B cell (primary cell): ENCODE measurements at regions not wholly inside any gene's neighbourhood (a gene's known extent, or its start where the extent isn't known, plus 50 kb on each side); places are given as distances from the start of the nearest gene placed in this dataset.

Source experiments
- ATAC-seq: fragments of 200-7000 bp; cut with Tn5 transposase; one replicate; pipeline ENCODE4 v1.10.0; 2021; ENCODE audit warnings: low read depth, mild to moderate bottlenecking, moderate number of reproducible peaks, moderate library complexity
- CTCF ChIA-PET: fragments of 350-600 bp; sonication (Branson Sonifier 250); formaldehyde crosslinking; loops from one replicate; lab custom pipeline; 2021; ENCODE audit warnings: antibody characterized with exemption, inconsistent platforms; lab: Charles Lee
- POLR2A ChIA-PET: fragments of 350-600 bp; sonication (Branson Sonifier 250); formaldehyde crosslinking; loops from one replicate; lab custom pipeline; 2021; ENCODE audit warnings: antibody characterized with exemption; lab: Charles Lee
- DNase-seq: peaks from one replicate; pipeline ENCODE4 v3.0.0; 2013
- H2AFZ ChIP-seq: 2 replicates; pipeline ENCODE4 v1.6.1; 2012; ENCODE audit warnings: mild to moderate bottlenecking, low read depth, low read length; ENCODE audit not compliant: insufficient read depth, poor library complexity, severe bottlenecking
- H3K27ac ChIP-seq, 2 donors: 1 replicate in 1 of 2; 2 replicates in 1 of 2; pipeline ENCODE4 v1.5.1; 2012 to 2013; ENCODE audit warnings: low read length in 2 of 2, mild to moderate bottlenecking in 2 of 2, moderate library complexity in 1 of 2
- H3K27me3 ChIP-seq, 4 experiments: fragments of 200-600 bp in 1 of 4; sonication (generic) in 1 of 4; replicated peaks in 1 of 4; 1 replicate in 2 of 4; 2 replicates in 2 of 4; pipeline versions ENCODE4 v1.6.1 to v1.7.0; 2013 to 2016; ENCODE audit warnings: low read length in 3 of 4, mild to moderate bottlenecking in 2 of 4, mixed read lengths in 1 of 4, moderate library complexity in 1 of 4; ENCODE audit not compliant: insufficient read depth in 4 of 4, control insufficient read depth in 3 of 4; ENCODE audit errors: control extremely low read depth in 1 of 4
- H3K36me3 ChIP-seq, 2 experiments: replicated peaks in 1 of 2; 1 replicate in 1 of 2; 2 replicates in 1 of 2; pipeline versions ENCODE4 v1.6.1 to v1.7.1; 2013; ENCODE audit warnings: low read length in 1 of 2; ENCODE audit not compliant: insufficient read depth in 2 of 2, control insufficient read depth in 1 of 2; ENCODE audit errors: control extremely low read depth in 1 of 2, extremely low read depth in 1 of 2
- H3K4me1 ChIP-seq, 2 donors: fragments of 200-600 bp in 1 of 2; sonication (generic) in 1 of 2; 1 replicate in 1 of 2; 2 replicates in 1 of 2; pipeline versions ENCODE4 v1.5.1 to v1.6.1; 2013 to 2017; ENCODE audit warnings: low read length in 2 of 2; ENCODE audit not compliant: control insufficient read depth in 2 of 2, insufficient read depth in 2 of 2
- H3K4me2 ChIP-seq: replicated peaks from 2 replicates; pipeline ENCODE3; 2012; ENCODE audit warnings: mild to moderate bottlenecking, low read depth, low read length; ENCODE audit not compliant: poor library complexity, severe bottlenecking
- H3K4me3 ChIP-seq, 5 experiments: fragments of 200-600 bp in 1 of 5; sonication (generic) in 1 of 5; 1 replicate in 3 of 5; 2 replicates in 2 of 5; pipeline versions ENCODE4 v1.5.1 to v1.7.0; 2011 to 2016; ENCODE audit warnings: low read length in 4 of 5, mild to moderate bottlenecking in 4 of 5, low read depth in 2 of 5, control low read depth in 1 of 5, moderate library complexity in 1 of 5; ENCODE audit not compliant: insufficient read depth in 1 of 5; ENCODE audit errors: control extremely low read depth in 1 of 5, extremely low read depth in 1 of 5
- H3K79me2 ChIP-seq: fragments of 200-600 bp; sonication (generic); one replicate; pipeline ENCODE4 v1.6.0; 2016; ENCODE audit warnings: low read length; ENCODE audit not compliant: control insufficient read depth, insufficient read depth
- H3K9ac ChIP-seq: fragments of 200-600 bp; sonication (generic); 2 replicates; pipeline ENCODE4 v1.6.1; 2017; ENCODE audit warnings: mild to moderate bottlenecking, low read length, moderate library complexity
- H3K9me3 ChIP-seq, 3 donors: one replicate each; pipeline versions ENCODE4 v1.6.1 to v1.7.1; 2013; ENCODE audit warnings: low read length in 2 of 3; ENCODE audit not compliant: control insufficient read depth in 2 of 3, insufficient read depth in 1 of 3; ENCODE audit errors: control extremely low read depth in 1 of 3
- H4K20me1 ChIP-seq: 2 replicates; pipeline ENCODE4 v1.6.0; 2012; ENCODE audit warnings: mild to moderate bottlenecking, low read length; ENCODE audit not compliant: insufficient read depth, control insufficient read depth, poor library complexity, severe bottlenecking
- H3K27ac Mint-ChIP-seq: one replicate; pipeline ENCODE4 v1.8.0; 2021; ENCODE audit warnings: mixed read lengths
- H3K27me3 Mint-ChIP-seq: one replicate; pipeline ENCODE4 v1.8.0; 2021; ENCODE audit warnings: mixed read lengths
- H3K4me1 Mint-ChIP-seq: one replicate; pipeline ENCODE4 v1.8.0; 2021; ENCODE audit warnings: mixed read lengths
- H3K4me3 Mint-ChIP-seq: one replicate; pipeline ENCODE4 v1.8.0; 2021; ENCODE audit warnings: mixed read lengths
- H3K9me3 Mint-ChIP-seq: one replicate; pipeline ENCODE4 v1.8.0; 2022; ENCODE audit warnings: mixed read lengths; ENCODE audit not compliant: insufficient read depth
- EZH2 ChIP-seq: IDR thresholded peaks from 2 replicates; pipeline ENCODE4 v1.6.1; 2012; ENCODE audit warnings: borderline replicate concordance, low read depth, mild to moderate bottlenecking, moderate library complexity, low read length; ENCODE audit not compliant: insufficient read depth, poor library complexity, severe bottlenecking
- WGBS: methylation state at CpG from one replicate; pipeline ENCODE4 v1.1.5; 2013; ENCODE audit warnings: missing lambda C conversion rate; ENCODE audit not compliant: insufficient coverage; 5-methylcytosine and 5-hydroxymethylcytosine counted together
- intact Hi-C: fragments of 100-400 bp; cut with micrococcal nuclease; formaldehyde crosslinking; loops from one replicate; pipeline ENCODE4 v1.10.0; 2022
- TF ChIP-seq, protein P1 (sequence below): fragments of 200-600 bp; IDR thresholded peaks from one replicate; pipeline ENCODE4 v1.8.0; 2022; ENCODE audit warnings: antibody characterized with exemption, mild to moderate bottlenecking

DNA sequence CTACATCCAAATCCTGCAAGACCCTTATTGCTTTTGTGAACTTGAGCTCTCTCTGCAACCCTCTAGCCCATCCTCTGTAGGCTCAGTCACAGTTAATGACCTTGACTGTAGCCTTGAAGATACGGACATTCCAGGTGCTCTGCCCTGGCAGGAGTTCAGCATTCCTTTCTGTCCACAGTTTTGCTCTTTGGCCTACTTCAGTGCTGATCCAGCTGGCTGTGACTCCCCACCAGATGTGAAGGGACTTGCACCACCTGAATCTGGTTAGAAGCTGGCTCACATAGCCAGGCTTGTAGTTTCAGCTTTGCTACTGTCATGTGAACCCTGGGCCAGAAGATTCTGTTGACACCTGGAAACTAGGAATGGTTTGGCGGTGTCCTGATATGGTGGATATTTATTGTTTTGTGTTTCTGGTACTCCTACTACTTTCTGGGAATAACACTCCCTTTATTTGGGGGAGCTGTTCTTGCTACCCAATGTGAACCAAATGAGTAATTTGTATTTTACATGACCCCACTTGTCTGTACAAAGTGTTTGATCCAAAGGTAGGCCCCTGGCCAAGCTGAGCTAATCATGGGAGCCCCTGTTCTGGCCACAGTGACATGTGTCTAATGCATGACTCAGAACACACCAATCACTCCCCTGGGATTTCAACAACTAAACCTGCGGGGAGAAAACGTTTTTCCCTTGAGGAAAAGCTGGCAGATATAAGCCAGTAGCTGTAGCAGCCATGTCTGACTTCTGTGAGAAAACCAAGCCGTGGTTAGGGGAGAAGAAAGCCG, 73.4 kb downstream of the CDCA7 start:
- Mint-ChIP-seq H3K27me3 (peaks cover 34% of the 10 kb centered on the region), H3K4me1 (peaks cover 6% of the 10 kb centered on the region), H3K27ac (no peak overlapping the region), H3K9me3 (no peaks in the 10 kb centered on the region), H3K4me3 (no peak overlapping the region)
- ChIA-PET POLR2A (no interaction called here), CTCF (no interaction called here)
- ATAC-seq (no peak), DNase-seq (no peak)
- Histone ChIP-seq H3K36me3 (no peaks in the 10 kb centered on the region), H3K9ac (no peak overlapping the region), H4K20me1 (no peaks in the 10 kb centered on the region), H3K4me1 (peaks cover 0 to 5% of the 10 kb centered on the region in 2 donors), H3K27me3 (peaks cover 0 to 4% (median 2%) of the 10 kb centered on the region in 4 experiments), H3K4me3 (no peak overlapping the region), H3K79me2 (no peaks in the 10 kb centered on the region), H3K4me2 (no peak overlapping the region), H3K27ac (no peak overlapping the region), H3K9me3 (no peaks in the 10 kb centered on the region), H2AFZ (no peak overlapping the region)
- intact Hi-C loops: no loop called here
- TF ChIP-seq, protein P1, sequence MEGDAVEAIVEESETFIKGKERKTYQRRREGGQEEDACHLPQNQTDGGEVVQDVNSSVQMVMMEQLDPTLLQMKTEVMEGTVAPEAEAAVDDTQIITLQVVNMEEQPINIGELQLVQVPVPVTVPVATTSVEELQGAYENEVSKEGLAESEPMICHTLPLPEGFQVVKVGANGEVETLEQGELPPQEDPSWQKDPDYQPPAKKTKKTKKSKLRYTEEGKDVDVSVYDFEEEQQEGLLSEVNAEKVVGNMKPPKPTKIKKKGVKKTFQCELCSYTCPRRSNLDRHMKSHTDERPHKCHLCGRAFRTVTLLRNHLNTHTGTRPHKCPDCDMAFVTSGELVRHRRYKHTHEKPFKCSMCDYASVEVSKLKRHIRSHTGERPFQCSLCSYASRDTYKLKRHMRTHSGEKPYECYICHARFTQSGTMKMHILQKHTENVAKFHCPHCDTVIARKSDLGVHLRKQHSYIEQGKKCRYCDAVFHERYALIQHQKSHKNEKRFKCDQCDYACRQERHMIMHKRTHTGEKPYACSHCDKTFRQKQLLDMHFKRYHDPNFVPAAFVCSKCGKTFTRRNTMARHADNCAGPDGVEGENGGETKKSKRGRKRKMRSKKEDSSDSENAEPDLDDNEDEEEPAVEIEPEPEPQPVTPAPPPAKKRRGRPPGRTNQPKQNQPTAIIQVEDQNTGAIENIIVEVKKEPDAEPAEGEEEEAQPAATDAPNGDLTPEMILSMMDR: no peak
- TF ChIP-seq EZH2: no peak
- 74% methylated on average over 5 of the region's 6 CpGs for WGBS

DNA sequence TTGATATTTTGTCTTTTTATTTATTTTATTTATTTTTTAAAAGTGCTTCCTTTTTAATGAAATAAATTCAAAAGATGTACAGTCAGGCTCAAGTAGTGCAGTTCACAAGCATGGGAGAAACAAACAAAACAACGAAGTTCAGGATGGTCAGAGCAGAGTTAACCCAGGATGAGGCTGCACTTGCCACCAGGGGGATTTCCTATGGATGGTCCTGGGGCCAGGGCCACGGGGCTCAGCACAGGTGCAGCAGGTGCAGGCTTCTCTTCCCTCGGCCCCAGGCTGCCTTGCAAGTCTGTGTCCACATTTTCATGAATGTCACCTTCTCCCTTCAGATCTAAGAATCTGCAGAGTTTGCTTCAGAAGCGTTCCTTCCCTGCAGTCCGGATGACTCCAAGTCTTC, 76.5 kb downstream of the CDCA7 start:
- TF ChIP-seq, protein P1: no peak
- no peak for TF ChIP-seq EZH2
- H2AFZ ChIP-seq: no peak overlapping the region
- no peak overlapping the region for H3K27ac Mint-ChIP-seq
- no peak overlapping the region for H3K27ac ChIP-seq
- H3K4me1 Mint-ChIP-seq: peaks cover 6% of the 10 kb centered on the region
- H3K9ac ChIP-seq: no peak overlapping the region
- no peak overlapping the region for H3K4me3 ChIP-seq
- H3K27me3 Mint-ChIP-seq: peaks cover 55% of the 10 kb centered on the region
- no peak overlapping the region for H3K4me3 Mint-ChIP-seq
- CTCF ChIA-PET: no interaction called here
- no peaks in the 10 kb centered on the region for H4K20me1 ChIP-seq
- WGBS: 84% methylated on average over 5 of the region's 5 CpGs
- no peak overlapping the region for H3K4me2 ChIP-seq
- H3K79me2 ChIP-seq: no peaks in the 10 kb centered on the region
- no peaks in the 10 kb centered on the region for H3K9me3 Mint-ChIP-seq
- H3K27me3 ChIP-seq: peaks cover 0 to 6% (median 2%) of the 10 kb centered on the region in 4 experiments
- H3K4me1 ChIP-seq: peaks cover 0 to 5% of the 10 kb centered on the region in 2 donors
- POLR2A ChIA-PET: no interaction called here
- DNase-seq (no peak), ATAC-seq (no peak)
- intact Hi-C loops: no loop called here
- H3K9me3 ChIP-seq: no peaks in the 10 kb centered on the region
- no peaks in the 10 kb centered on the region for H3K36me3 ChIP-seq
